ENCODE measurements at regions not wholly inside any gene's neighbourhood (a gene's known extent, or its start where the extent isn't known, plus 50 kb on each side); places are given as distances from the start of the nearest gene placed in this dataset.

DNA sequence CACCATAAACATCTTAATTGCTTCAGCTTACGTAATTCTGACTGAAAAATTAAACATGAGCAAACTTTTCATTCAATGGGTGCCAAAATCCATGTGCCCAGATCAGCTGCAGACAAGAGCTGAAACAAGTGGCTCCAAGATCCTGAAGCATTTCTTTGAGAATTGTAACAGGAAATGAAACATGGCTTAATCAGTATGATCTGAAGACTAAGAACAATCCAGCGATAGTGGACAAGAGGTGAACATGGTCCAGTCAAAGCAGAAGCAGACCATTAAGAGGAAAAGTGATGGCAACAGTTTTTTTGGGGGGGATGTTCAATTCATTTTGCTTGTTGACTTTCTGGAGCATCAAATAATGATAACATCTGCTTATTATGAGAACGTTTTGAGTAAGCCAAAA, 1964.5 kb upstream of the RAG2 start:
- Mint-ChIP-seq H3K9me3 (ENCODE audit: low read depth) (no peaks in the 10 kb centered on the region), H3K27ac (no peak overlapping the region), H3K4me1 (ENCODE audit: low read depth) (no peaks in the 10 kb centered on the region), H3K36me3 (ENCODE audit: insufficient read depth) (no peaks in the 10 kb centered on the region), H3K4me3 (ENCODE audit: low read depth) (no peak overlapping the region), H3K27me3 (no peaks in the 10 kb centered on the region)
- TF ChIP-seq CTCF (IDR thresholded peaks at IDR 0.05; ENCODE audit: unreplicated experiment), result no peak
- no peak for DNase-seq (ENCODE audit: low spot score, unreplicated experiment)

DNA sequence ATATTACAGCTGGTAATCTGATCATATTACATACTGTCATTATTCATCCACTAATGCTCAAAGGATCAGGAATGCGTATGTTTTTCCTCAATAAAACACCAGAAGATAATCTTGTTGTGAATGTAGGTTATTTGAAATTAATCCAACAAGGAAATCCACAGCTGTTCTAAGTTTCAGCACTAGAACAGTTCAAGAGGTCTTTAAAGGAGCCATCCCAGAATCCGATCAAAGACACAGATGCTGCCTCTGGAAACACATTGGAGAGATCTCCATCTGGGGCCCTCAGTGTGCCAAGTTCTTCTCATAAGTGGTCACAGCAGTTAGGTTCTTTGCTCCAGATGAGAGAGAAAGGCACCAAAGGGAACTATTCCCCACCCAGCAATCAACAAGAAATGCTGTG, 1955.1 kb upstream of the RAG2 start:
- no peaks in the 10 kb centered on the region for H3K27me3 Mint-ChIP-seq
- no peak overlapping the region for H3K4me3 Mint-ChIP-seq (ENCODE audit: low read depth)
- no peak overlapping the region for H3K27ac Mint-ChIP-seq
- H3K4me1 Mint-ChIP-seq (ENCODE audit: low read depth), result no peaks in the 10 kb centered on the region
- H3K9me3 Mint-ChIP-seq (ENCODE audit: low read depth), result no peaks in the 10 kb centered on the region
- H3K36me3 Mint-ChIP-seq (ENCODE audit: insufficient read depth), result no peaks in the 10 kb centered on the region
- no peak for TF ChIP-seq CTCF (IDR thresholded peaks at IDR 0.05; ENCODE audit: unreplicated experiment)
- no peak for DNase-seq (ENCODE audit: low spot score, unreplicated experiment)

DNA sequence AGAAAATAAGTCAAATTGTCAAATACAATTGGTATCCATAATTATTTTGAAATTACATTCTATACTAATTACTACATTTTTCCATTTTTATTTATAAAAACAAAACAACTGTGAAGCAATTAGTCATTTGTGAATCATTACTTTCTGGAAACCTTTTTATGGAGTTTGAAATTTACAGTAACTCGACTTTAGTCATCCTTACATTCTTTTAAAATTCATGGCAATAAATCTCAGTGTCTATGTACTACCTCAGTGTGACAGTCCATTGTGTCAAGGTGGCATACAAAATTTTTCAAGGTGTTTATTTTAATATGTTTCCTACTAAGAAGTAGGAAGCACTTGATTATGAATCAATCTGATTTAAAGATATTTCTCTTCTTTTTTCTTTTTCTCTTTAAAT, 1949.4 kb upstream of the RAG2 start:
- Mint-ChIP-seq H3K27me3 (no peaks in the 10 kb centered on the region), H3K9me3 (ENCODE audit: low read depth) (no peaks in the 10 kb centered on the region), H3K4me3 (ENCODE audit: low read depth) (no peak overlapping the region), H3K27ac (no peak overlapping the region), H3K36me3 (ENCODE audit: insufficient read depth) (no peaks in the 10 kb centered on the region), H3K4me1 (ENCODE audit: low read depth) (no peaks in the 10 kb centered on the region)
- no peak for TF ChIP-seq CTCF (IDR thresholded peaks at IDR 0.05; ENCODE audit: unreplicated experiment)
- DNase-seq (ENCODE audit: low spot score, unreplicated experiment), result no peak

GRCh38 chr11:38543986-38544385, 1946.0 kb upstream of the RAG2 start:
- Mint-ChIP-seq H3K4me1 (ENCODE audit: low read depth) (no peaks in the 10 kb centered on the region), H3K27me3 (no peaks in the 10 kb centered on the region), H3K27ac (no peak overlapping the region), H3K4me3 (ENCODE audit: low read depth) (no peak overlapping the region), H3K36me3 (ENCODE audit: insufficient read depth) (no peaks in the 10 kb centered on the region), H3K9me3 (ENCODE audit: low read depth) (no peaks in the 10 kb centered on the region)
- TF ChIP-seq CTCF (IDR thresholded peaks at IDR 0.05; ENCODE audit: unreplicated experiment), result no peak
- DNase-seq (ENCODE audit: low spot score, unreplicated experiment), result no peak

DNA sequence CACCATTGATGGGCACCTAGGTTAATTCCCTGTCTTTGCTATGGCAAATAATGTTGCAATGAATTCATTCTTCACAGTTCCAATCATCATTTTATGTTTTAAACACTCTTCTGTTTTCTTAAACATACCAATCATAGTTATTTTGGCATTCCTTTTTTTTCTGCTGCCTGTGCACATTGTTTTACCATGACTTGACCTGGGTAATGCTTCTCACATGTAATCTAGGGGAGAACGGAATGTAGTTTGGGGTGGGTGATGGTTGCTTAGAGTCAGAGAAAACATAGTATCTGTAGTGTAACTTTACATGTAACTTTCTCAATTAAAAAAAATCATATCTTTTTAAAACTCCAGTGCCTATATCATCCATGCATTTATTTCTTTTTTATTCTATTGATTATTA, 1945.3 kb upstream of the RAG2 start:
- Mint-ChIP-seq H3K4me1 (ENCODE audit: low read depth) (no peaks in the 10 kb centered on the region), H3K9me3 (ENCODE audit: low read depth) (no peaks in the 10 kb centered on the region), H3K27ac (no peak overlapping the region), H3K36me3 (ENCODE audit: insufficient read depth) (no peaks in the 10 kb centered on the region), H3K4me3 (ENCODE audit: low read depth) (no peak overlapping the region), H3K27me3 (no peaks in the 10 kb centered on the region)
- DNase-seq (ENCODE audit: low spot score, unreplicated experiment), result no peak
- TF ChIP-seq CTCF (IDR thresholded peaks at IDR 0.05; ENCODE audit: unreplicated experiment), result no peak
